ENCODE measurements at regions not wholly inside any gene's neighbourhood (a gene's known extent, or its start where the extent isn't known, plus 50 kb on each side); places are given as distances from the start of the nearest gene placed in this dataset.

GRCh38 chr6:153698001-153698400 lies 341.0 kb upstream of the OPRM1 start:
- H3K27me3 ChIP-seq (ENCODE audit: insufficient read depth, low read depth, low read length): no peaks in the 10 kb centered on the region
- H3K36me3 ChIP-seq (ENCODE audit: insufficient read depth, low read length): no peaks in the 10 kb centered on the region
- H3K4me2 ChIP-seq (ENCODE audit: low read length): no peak overlapping the region
- no peak overlapping the region for H2AFZ ChIP-seq (ENCODE audit: low read depth, low read length)
- TF ChIP-seq EZH2 (IDR thresholded peaks at IDR 0.05; ENCODE audit: borderline replicate concordance, insufficient read depth, low read length, poor library complexity, severe bottlenecking) (no peak), REST (IDR thresholded peaks at IDR 0.05; ENCODE audit: borderline replicate concordance) (no peak), POLR2AphosphoS5 (IDR thresholded peaks at IDR 0.05) (no peak), RAD21 (conservative IDR thresholded peaks at IDR 0.05) (no peak), MXI1 (conservative IDR thresholded peaks at IDR 0.05; ENCODE audit: poor library complexity, severe bottlenecking) (no peak), SMC3 (conservative IDR thresholded peaks at IDR 0.05; ENCODE audit: poor library complexity) (no peak), TAF1 (IDR thresholded peaks at IDR 0.05; ENCODE audit: low read depth) (no peak), EP300 (conservative IDR thresholded peaks at IDR 0.05; ENCODE audit: poor library complexity, severe bottlenecking) (no peak), CTCF (IDR thresholded peaks at IDR 0.05; ENCODE audit: poor library complexity, severe bottlenecking) (no peak)
- no peak overlapping the region for H3K27ac ChIP-seq (ENCODE audit: low read length)
- H3K9me3 ChIP-seq (ENCODE audit: low read length): no peaks in the 10 kb centered on the region
- H4K20me1 ChIP-seq (ENCODE audit: insufficient read depth): no peaks in the 10 kb centered on the region
- no peaks in the 10 kb centered on the region for H3K79me2 ChIP-seq (replicated peaks; ENCODE audit: insufficient read depth, low read length)
- no peak overlapping the region for H3K4me3 ChIP-seq (ENCODE audit: low read length)
- H3K9me2 ChIP-seq (ENCODE audit: insufficient read depth, low read length): no peaks in the 10 kb centered on the region
- H3F3A ChIP-seq (ENCODE audit: insufficient read depth, low read length, poor library complexity, severe bottlenecking): no peaks in the 10 kb centered on the region
- no peak overlapping the region for H3K9ac ChIP-seq (ENCODE audit: low read length)

- H4K20me1 ChIP-seq (ENCODE audit: insufficient read depth): no peaks in the 10 kb centered on the region
- H3K4me2 ChIP-seq (ENCODE audit: low read length): no peak overlapping the region
- H2AFZ ChIP-seq (ENCODE audit: low read depth, low read length): no peak overlapping the region
- no peaks in the 10 kb centered on the region for H3K36me3 ChIP-seq (ENCODE audit: insufficient read depth, low read length)
- H3K9me2 ChIP-seq (ENCODE audit: insufficient read depth, low read length): no peaks in the 10 kb centered on the region
- no peaks in the 10 kb centered on the region for H3F3A ChIP-seq (ENCODE audit: insufficient read depth, low read length, poor library complexity, severe bottlenecking)
- TF ChIP-seq POLR2AphosphoS5 (IDR thresholded peaks at IDR 0.05) (no peak), SMC3 (conservative IDR thresholded peaks at IDR 0.05; ENCODE audit: poor library complexity) (no peak), TAF1 (IDR thresholded peaks at IDR 0.05; ENCODE audit: low read depth) (no peak), RAD21 (conservative IDR thresholded peaks at IDR 0.05) (no peak), REST (IDR thresholded peaks at IDR 0.05; ENCODE audit: borderline replicate concordance) (no peak), MXI1 (conservative IDR thresholded peaks at IDR 0.05; ENCODE audit: poor library complexity, severe bottlenecking) (no peak), EZH2 (IDR thresholded peaks at IDR 0.05; ENCODE audit: borderline replicate concordance, insufficient read depth, low read length, poor library complexity, severe bottlenecking) (no peak), EP300 (conservative IDR thresholded peaks at IDR 0.05; ENCODE audit: poor library complexity, severe bottlenecking) (no peak), CTCF (IDR thresholded peaks at IDR 0.05; ENCODE audit: poor library complexity, severe bottlenecking) (no peak)
- no peak overlapping the region for H3K9ac ChIP-seq (ENCODE audit: low read length)
- H3K4me3 ChIP-seq (ENCODE audit: low read length): no peak overlapping the region
- H3K27ac ChIP-seq (ENCODE audit: low read length): no peak overlapping the region
- H3K79me2 ChIP-seq (replicated peaks; ENCODE audit: insufficient read depth, low read length): no peaks in the 10 kb centered on the region
- no peaks in the 10 kb centered on the region for H3K27me3 ChIP-seq (ENCODE audit: insufficient read depth, low read depth, low read length)
- no peaks in the 10 kb centered on the region for H3K9me3 ChIP-seq (ENCODE audit: low read length)
These were observed 361.5 kb upstream of the OPRM1 start for GRCh38 chr6:153677522-153677921.

All from neural cell (in vitro differentiated cells).